SK-N-MC (cell line): ENCODE measurements at regions not wholly inside any gene's neighbourhood (a gene's known extent, or its start where the extent isn't known, plus 50 kb on each side); places are given as distances from the start of the nearest gene placed in this dataset.

ENCODE experiments used
- DNase-seq: peaks from one replicate; pipeline ENCODE4 v3.0.0-alpha.2; 2011; ENCODE audit warnings: low read depth, low spot score
- H3K27ac ChIP-seq: fragments of 200-600 bp; sonication (generic); 2 replicates; pipeline ENCODE4 v1.5.1; 2016; ENCODE audit warnings: mixed run types
- H3K36me3 ChIP-seq: fragments of 200-600 bp; sonication (generic); 2 replicates; pipeline ENCODE4 v1.6.1; 2017; ENCODE audit warnings: antibody characterized with exemption, low read length, mixed read lengths; ENCODE audit not compliant: insufficient read depth
- H3K4me3 ChIP-seq: fragments of 200-600 bp; sonication (generic); 2 replicates; pipeline ENCODE4 v1.5.1; 2016
- H3K9ac ChIP-seq: fragments of 200-600 bp; sonication (generic); 2 replicates; pipeline ENCODE4 v1.8.0; 2017; ENCODE audit warnings: mixed run types, mixed read lengths; ENCODE audit not compliant: insufficient read length
- H3K9me3 ChIP-seq: fragments of 200-600 bp; sonication (generic); 2 replicates; pipeline ENCODE4 v1.6.1; 2017; ENCODE audit warnings: low read depth, mild to moderate bottlenecking, antibody characterized with exemption, low read length, moderate library complexity, mixed read lengths
- EZH2 ChIP-seq: fragments of 200-600 bp; sonication (generic); IDR thresholded peaks from one replicate; pipeline ENCODE4 v1.6.1; 2017; ENCODE audit warnings: antibody characterized with exemption
- FOXP2 ChIP-seq: optimal IDR thresholded peaks from 2 replicates; pipeline ENCODE3; 2011; ENCODE audit warnings: mild to moderate bottlenecking, moderate library complexity; ENCODE audit not compliant: insufficient read depth; ENCODE audit errors: extremely low read length, control extremely low read depth
- POLR2AphosphoS5 ChIP-seq: IDR thresholded peaks from 2 replicates; pipeline ENCODE4 v1.6.1; 2012; ENCODE audit warnings: mild to moderate bottlenecking, low read depth, low read length, borderline replicate concordance

GRCh38 chr7:125878235-125878956 is 948.8 kb upstream of the POT1 start:
- H3K36me3 ChIP-seq = no peaks in the 10 kb centered on the region
- no peak overlapping the region for H3K4me3 ChIP-seq
- no peaks in the 10 kb centered on the region for H3K9me3 ChIP-seq
- no peak overlapping the region for H3K27ac ChIP-seq
- TF ChIP-seq POLR2AphosphoS5 (no peak), FOXP2 (no peak), EZH2 (no peak)
- no peak overlapping the region for H3K9ac ChIP-seq
- no peak for DNase-seq

DNA sequence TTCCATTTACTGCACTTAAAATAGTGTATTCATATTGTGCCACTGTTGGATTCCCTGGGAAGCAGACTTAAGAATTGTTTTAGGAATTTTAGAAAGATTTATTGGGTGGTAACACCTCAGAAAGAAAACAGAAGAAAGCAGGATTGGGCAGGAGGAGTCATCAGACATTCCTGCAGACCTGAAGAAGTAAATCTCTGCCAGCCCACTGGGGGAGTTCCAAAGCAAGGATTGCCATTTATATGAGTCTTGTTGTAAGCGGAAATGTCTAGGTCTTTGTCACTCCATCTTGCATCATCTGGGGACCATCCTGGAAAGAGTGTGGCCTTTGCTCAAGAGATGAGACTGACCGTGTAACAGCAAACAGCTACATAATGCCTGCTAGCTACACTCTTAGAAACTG is 947.6 kb upstream of the POT1 start:
- DNase-seq = no peak
- no peak overlapping the region for H3K27ac ChIP-seq
- no peaks in the 10 kb centered on the region for H3K36me3 ChIP-seq
- no peak overlapping the region for H3K9ac ChIP-seq
- no peak overlapping the region for H3K4me3 ChIP-seq
- TF ChIP-seq EZH2 = no peak
- TF ChIP-seq POLR2AphosphoS5 = no peak
- no peak for TF ChIP-seq FOXP2
- no peaks in the 10 kb centered on the region for H3K9me3 ChIP-seq

- H3K9me3 ChIP-seq = no peaks in the 10 kb centered on the region
- no peak overlapping the region for H3K27ac ChIP-seq
Measured at GRCh38 chr7:125876431-125876830, 946.8 kb upstream of the POT1 start.

GRCh38 chr7:125871431-125871830 is 941.8 kb upstream of the POT1 start:
- no peak for DNase-seq
- TF ChIP-seq EZH2 (no peak), FOXP2 (no peak), POLR2AphosphoS5 (no peak)
- Histone ChIP-seq H3K9ac (no peak overlapping the region), H3K4me3 (no peak overlapping the region), H3K9me3 (no peaks in the 10 kb centered on the region), H3K36me3 (no peaks in the 10 kb centered on the region), H3K27ac (no peak overlapping the region)

More at GRCh38 chr7:125876431-125876830, 946.8 kb upstream of the POT1 start:
- no peak for TF ChIP-seq POLR2AphosphoS5
- Histone ChIP-seq H3K4me3 (no peak overlapping the region), H3K9ac (no peak overlapping the region), H3K36me3 (no peaks in the 10 kb centered on the region)
- no peak for DNase-seq

GRCh38 chr7:125857606-125858005 is 928.0 kb upstream of the POT1 start:
- Histone ChIP-seq H3K36me3 (no peaks in the 10 kb centered on the region), H3K27ac (no peak overlapping the region), H3K9me3 (no peaks in the 10 kb centered on the region), H3K4me3 (no peak overlapping the region), H3K9ac (no peak overlapping the region)
- DNase-seq = no peak
- TF ChIP-seq FOXP2 (no peak), POLR2AphosphoS5 (no peak), EZH2 (no peak)

DNA sequence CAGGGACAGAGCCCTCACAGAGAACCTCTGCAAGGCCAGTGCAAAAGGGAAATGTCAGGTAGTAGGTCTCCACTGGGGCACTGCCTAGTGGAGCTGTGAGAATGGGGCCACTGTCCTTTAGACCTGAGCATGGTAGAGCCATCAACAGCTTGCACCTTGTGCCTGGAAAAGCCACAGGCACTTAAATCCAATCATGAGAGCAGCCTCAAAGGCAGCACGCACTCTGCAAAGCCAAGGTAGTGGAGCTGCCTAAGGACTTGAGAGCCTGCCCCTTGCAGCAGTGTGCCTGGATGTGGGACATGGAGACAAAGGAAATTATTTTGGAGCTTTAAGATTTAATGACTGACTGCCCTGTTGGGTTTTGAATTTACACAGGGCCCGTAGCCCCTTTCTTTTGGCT is 918.5 kb upstream of the POT1 start:
- TF ChIP-seq POLR2AphosphoS5 (no peak), EZH2 (no peak)
- Histone ChIP-seq H3K9me3 (no peaks in the 10 kb centered on the region; the same call in 1 of the 2 replicates), H3K9ac (no peak overlapping the region), H3K36me3 (no peaks in the 10 kb centered on the region), H3K4me3 (no peak overlapping the region), H3K27ac (no peak overlapping the region)
- DNase-seq = no peak

GRCh38 chr7:125847692-125848091 is 918.1 kb upstream of the POT1 start:
- TF ChIP-seq FOXP2 = no peak
- no peak for TF ChIP-seq POLR2AphosphoS5
- TF ChIP-seq EZH2 = no peak
- H3K9me3 ChIP-seq = no peaks in the 10 kb centered on the region; the same call in 1 of the 2 replicates
- H3K9ac ChIP-seq = no peak overlapping the region
- no peak overlapping the region for H3K4me3 ChIP-seq
- 0 out of 2 replicates have a peak overlapping the region, but pooled peaks have one; percentile 39 for H3K27ac ChIP-seq
- DNase-seq = no peak
- H3K36me3 ChIP-seq = no peaks in the 10 kb centered on the region

- Histone ChIP-seq H3K9me3 (no peaks in the 10 kb centered on the region; the same call in 1 of the 2 replicates), H3K9ac (no peak overlapping the region), H3K36me3 (no peaks in the 10 kb centered on the region), H3K4me3 (no peak overlapping the region), H3K27ac (0 out of 2 replicates have a peak overlapping the region, but pooled peaks have one; percentile 39)
- no peak for TF ChIP-seq POLR2AphosphoS5
- no peak for TF ChIP-seq FOXP2
- TF ChIP-seq EZH2 = no peak
- DNase-seq = no peak
Measured at GRCh38 chr7:125847055-125847454, 917.4 kb upstream of the POT1 start.

DNA sequence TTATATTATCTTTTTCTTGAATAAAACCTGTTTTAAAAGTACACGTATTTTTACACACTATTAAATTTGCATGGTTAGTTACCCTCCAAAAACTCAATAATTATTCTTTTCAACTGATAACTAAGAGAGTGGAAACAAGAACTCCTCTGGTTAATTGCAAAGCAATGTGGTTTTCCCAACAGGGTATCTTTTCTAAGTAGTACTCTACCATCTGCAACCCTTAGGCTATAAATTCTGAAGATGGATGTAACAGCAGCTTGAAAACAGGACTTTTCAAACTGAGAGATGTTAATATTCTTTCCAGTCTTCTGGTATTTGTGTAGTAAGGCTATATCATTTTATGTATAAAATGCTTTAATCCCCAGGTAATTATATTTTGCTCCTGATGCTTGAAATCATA is 916.1 kb upstream of the POT1 start:
- H3K4me3 ChIP-seq = no peak overlapping the region
- H3K27ac ChIP-seq = no peak overlapping the region; the same call in 1 of the 2 replicates
- peak; percentile 44 for DNase-seq
- TF ChIP-seq FOXP2 (no peak), POLR2AphosphoS5 (no peak), EZH2 (no peak)
- H3K9me3 ChIP-seq = no peaks in the 10 kb centered on the region; the same call in 1 of the 2 replicates
- no peaks in the 10 kb centered on the region for H3K36me3 ChIP-seq
- H3K9ac ChIP-seq = no peak overlapping the region
